Osteoblast (primary cell): ENCODE measurements at regions not wholly inside any gene's neighbourhood (a gene's known extent, or its start where the extent isn't known, plus 50 kb on each side); places are given as distances from the start of the nearest gene placed in this dataset.

ENCODE experiments used
- DNase-seq: peaks from one replicate; pipeline ENCODE4 v3.0.0; 2011; ENCODE audit warnings: low spot score, mixed read lengths; ENCODE audit not compliant: insufficient read length; ENCODE audit errors: missing footprints
- H2AFZ ChIP-seq: 2 replicates; pipeline ENCODE4 v1.6.0; 2011; ENCODE audit warnings: mild to moderate bottlenecking, low read length
- H3K27ac ChIP-seq: 2 replicates; pipeline ENCODE4 v1.5.1; 2011; ENCODE audit warnings: mild to moderate bottlenecking, low read depth, low read length, moderate library complexity
- H3K27me3 ChIP-seq: 2 replicates; pipeline ENCODE4 v1.6.0; 2012; ENCODE audit warnings: mild to moderate bottlenecking, control low read depth, inconsistent platforms, low read length, moderate library complexity; ENCODE audit not compliant: insufficient read depth
- H3K36me3 ChIP-seq: 2 replicates; pipeline ENCODE4 v1.5.1; 2011; ENCODE audit warnings: mild to moderate bottlenecking, low read length, control low read depth, moderate library complexity; ENCODE audit not compliant: insufficient read depth
- H3K4me1 ChIP-seq: 2 replicates; pipeline ENCODE4 v1.5.1; 2011; ENCODE audit warnings: mild to moderate bottlenecking, low read length, control low read depth, moderate library complexity; ENCODE audit not compliant: insufficient read depth
- H3K4me2 ChIP-seq: 2 replicates; pipeline ENCODE4 v1.6.0; 2011; ENCODE audit warnings: mild to moderate bottlenecking, low read length; ENCODE audit not compliant: insufficient read depth
- H3K4me3 ChIP-seq: fragments of 200-600 bp; sonication (generic); 3 replicates; pipeline ENCODE4 v1.5.1; 2012; ENCODE audit warnings: mild to moderate bottlenecking, low read length, inconsistent platforms; ENCODE audit not compliant: insufficient read depth
- H3K79me2 ChIP-seq: 2 replicates; pipeline ENCODE4 v1.6.0; 2012; ENCODE audit warnings: mild to moderate bottlenecking, low read length, control low read depth, inconsistent platforms; ENCODE audit not compliant: insufficient read depth
- H3K9me3 ChIP-seq: 2 replicates; pipeline ENCODE4 v1.5.1; 2011; ENCODE audit warnings: low read depth, low read length, control low read depth
- H4K20me1 ChIP-seq: 2 replicates; pipeline ENCODE4 v1.6.0; 2012; ENCODE audit warnings: mild to moderate bottlenecking, low read length, control low read depth; ENCODE audit not compliant: insufficient read depth
- CTCF ChIP-seq: IDR thresholded peaks from 2 replicates; pipeline ENCODE4 v1.5.1; 2011; ENCODE audit warnings: mild to moderate bottlenecking, low read depth, low read length, moderate library complexity; ENCODE audit errors: extremely low read depth

- peak overlapping the region; percentile 77 for H3K4me3 ChIP-seq
- no peak overlapping the region for H3K27ac ChIP-seq
- H4K20me1 ChIP-seq: no peaks in the 10 kb centered on the region
- H3K4me2 ChIP-seq: peak overlapping the region; percentile 75
- DNase-seq: no peak
- H3K4me1 ChIP-seq: peaks cover 4% of the 10 kb centered on the region
- peak overlapping the region; percentile 90 for H2AFZ ChIP-seq
- H3K36me3 ChIP-seq: no peaks in the 10 kb centered on the region
- TF ChIP-seq CTCF: no peak
- H3K79me2 ChIP-seq: no peaks in the 10 kb centered on the region
- H3K9me3 ChIP-seq: no peaks in the 10 kb centered on the region
- H3K27me3 ChIP-seq: no peaks in the 10 kb centered on the region
These were observed 76.6 kb upstream of the HSF2 start for GRCh38 chr6:122322824-122323223.

- Histone ChIP-seq H3K79me2 (no peaks in the 10 kb centered on the region), H3K4me1 (peaks cover 4% of the 10 kb centered on the region), H3K9me3 (no peaks in the 10 kb centered on the region), H3K36me3 (no peaks in the 10 kb centered on the region), H4K20me1 (no peaks in the 10 kb centered on the region), H3K4me3 (peak overlapping the region; percentile 77), H2AFZ (peak overlapping the region; percentile 90), H3K27ac (no peak overlapping the region), H3K27me3 (no peaks in the 10 kb centered on the region), H3K4me2 (peak overlapping the region; percentile 75)
- no peak for TF ChIP-seq CTCF
- no peak for DNase-seq
These were observed 76.1 kb upstream of the HSF2 start for GRCh38 chr6:122323361-122323760.

GRCh38 chr6:122330315-122330714 lies 69.1 kb upstream of the HSF2 start:
- H3K4me3 ChIP-seq: no peak overlapping the region
- no peaks in the 10 kb centered on the region for H3K4me1 ChIP-seq
- no peaks in the 10 kb centered on the region for H3K27me3 ChIP-seq
- DNase-seq: no peak
- no peaks in the 10 kb centered on the region for H4K20me1 ChIP-seq
- TF ChIP-seq CTCF: no peak
- H3K36me3 ChIP-seq: no peaks in the 10 kb centered on the region
- no peaks in the 10 kb centered on the region for H3K79me2 ChIP-seq
- no peak overlapping the region for H3K4me2 ChIP-seq
- no peak overlapping the region for H2AFZ ChIP-seq
- no peak overlapping the region for H3K27ac ChIP-seq
- no peaks in the 10 kb centered on the region for H3K9me3 ChIP-seq

- no peak for DNase-seq
- Histone ChIP-seq H3K4me2 (no peak overlapping the region), H3K9me3 (no peaks in the 10 kb centered on the region), H4K20me1 (no peaks in the 10 kb centered on the region), H3K36me3 (no peaks in the 10 kb centered on the region), H2AFZ (no peak overlapping the region), H3K27ac (no peak overlapping the region), H3K27me3 (no peaks in the 10 kb centered on the region), H3K4me1 (no peaks in the 10 kb centered on the region), H3K4me3 (no peak overlapping the region), H3K79me2 (no peaks in the 10 kb centered on the region)
- no peak for TF ChIP-seq CTCF
These were observed 61.8 kb upstream of the HSF2 start for GRCh38 chr6:122337645-122338044.
